Ovary (tissue), 3 donors: ENCODE measurements at regions not wholly inside any gene's neighbourhood (a gene's known extent, or its start where the extent isn't known, plus 50 kb on each side); places are given as distances from the start of the nearest gene placed in this dataset.

Experiments used
- EP300 ChIP-seq: sonication (generic); formaldehyde crosslinking; IDR thresholded peaks from one replicate; pipeline ENCODE4 v1.6.1; 2017; ENCODE audit warnings: antibody characterized with exemption
- TF ChIP-seq, protein P1 (sequence below), 3 donors: fragments of 450-650 bp in 2 of 3; fragments of 200-600 bp in 1 of 3; IDR thresholded peaks; one replicate each; pipeline versions ENCODE4 v1.5.1 to v1.8.0; 2016 to 2022; ENCODE audit warnings: antibody characterized with exemption in 3 of 3, mild to moderate bottlenecking in 1 of 3
- donor health status: DM: no; HTN: no; CAD: no.

DNA sequence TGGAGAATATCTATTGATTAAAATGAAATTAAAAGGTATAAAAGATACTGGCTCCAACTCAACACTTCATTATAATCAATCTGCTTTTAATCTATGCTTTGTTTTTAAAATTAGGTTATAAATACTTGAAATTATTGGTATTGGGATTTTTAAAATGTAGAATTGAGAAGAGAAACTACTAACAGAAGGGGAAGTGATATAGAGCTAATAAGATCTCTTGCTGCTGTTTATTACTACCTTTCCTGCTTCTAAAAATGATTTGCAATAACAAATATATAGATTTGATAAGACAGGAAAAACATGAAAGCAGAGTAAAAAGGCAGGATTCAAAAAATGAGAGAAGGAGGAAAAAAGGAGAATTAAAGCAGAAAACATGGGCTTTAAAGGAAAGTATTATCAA is 209.3 kb upstream of the NREP start:
- TF ChIP-seq, protein P1, sequence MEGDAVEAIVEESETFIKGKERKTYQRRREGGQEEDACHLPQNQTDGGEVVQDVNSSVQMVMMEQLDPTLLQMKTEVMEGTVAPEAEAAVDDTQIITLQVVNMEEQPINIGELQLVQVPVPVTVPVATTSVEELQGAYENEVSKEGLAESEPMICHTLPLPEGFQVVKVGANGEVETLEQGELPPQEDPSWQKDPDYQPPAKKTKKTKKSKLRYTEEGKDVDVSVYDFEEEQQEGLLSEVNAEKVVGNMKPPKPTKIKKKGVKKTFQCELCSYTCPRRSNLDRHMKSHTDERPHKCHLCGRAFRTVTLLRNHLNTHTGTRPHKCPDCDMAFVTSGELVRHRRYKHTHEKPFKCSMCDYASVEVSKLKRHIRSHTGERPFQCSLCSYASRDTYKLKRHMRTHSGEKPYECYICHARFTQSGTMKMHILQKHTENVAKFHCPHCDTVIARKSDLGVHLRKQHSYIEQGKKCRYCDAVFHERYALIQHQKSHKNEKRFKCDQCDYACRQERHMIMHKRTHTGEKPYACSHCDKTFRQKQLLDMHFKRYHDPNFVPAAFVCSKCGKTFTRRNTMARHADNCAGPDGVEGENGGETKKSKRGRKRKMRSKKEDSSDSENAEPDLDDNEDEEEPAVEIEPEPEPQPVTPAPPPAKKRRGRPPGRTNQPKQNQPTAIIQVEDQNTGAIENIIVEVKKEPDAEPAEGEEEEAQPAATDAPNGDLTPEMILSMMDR (IDR thresholded peaks at IDR 0.05) = no peak
- no peak for TF ChIP-seq EP300
